HEK293T (cell line): ENCODE measurements at regions not wholly inside any gene's neighbourhood (a gene's known extent, or its start where the extent isn't known, plus 50 kb on each side); places are given as distances from the start of the nearest gene placed in this dataset.

Experiments
- BHLHE40 ChIP-seq: fragments of 450-650 bp; IDR thresholded peaks from 2 replicates; pipeline ENCODE4 v1.6.1; 2016; ENCODE audit warnings: mild to moderate bottlenecking, moderate library complexity, borderline replicate concordance
- CTBP1 ChIP-seq: fragments of 450-650 bp; IDR thresholded peaks from 2 replicates; pipeline ENCODE4 v1.6.1; 2016; ENCODE audit warnings: borderline replicate concordance
- FOXK2 ChIP-seq: fragments of 450-650 bp; IDR thresholded peaks from 2 replicates; pipeline ENCODE4 v1.6.1; 2016; ENCODE audit warnings: mild to moderate bottlenecking
- TF ChIP-seq, protein P1 (sequence below): fragments of 450-650 bp; IDR thresholded peaks from 2 replicates; pipeline ENCODE4 v1.6.1; 2016

DNA sequence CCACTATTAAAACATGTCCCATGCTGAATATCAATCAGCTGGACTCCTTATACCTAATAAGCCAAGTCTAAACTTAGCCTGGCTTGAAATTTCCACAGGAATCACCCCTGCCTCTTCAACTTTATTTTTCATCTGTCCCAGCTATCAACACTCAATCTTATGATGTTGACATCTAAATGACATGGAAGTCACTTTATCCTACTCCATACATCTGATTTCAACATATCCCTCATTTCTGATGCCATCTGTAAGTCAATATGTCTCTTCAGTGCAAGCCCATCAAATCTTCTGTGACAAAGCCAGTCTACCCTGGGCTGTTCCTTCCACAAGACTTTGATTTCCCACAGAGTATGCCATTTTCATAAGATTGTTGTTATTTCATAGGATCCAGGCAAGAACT, 143.6 kb upstream of the SEMA6D start:
- TF ChIP-seq FOXK2 (no peak), CTBP1 (no peak), BHLHE40 (no peak)
- TF ChIP-seq, protein P1, sequence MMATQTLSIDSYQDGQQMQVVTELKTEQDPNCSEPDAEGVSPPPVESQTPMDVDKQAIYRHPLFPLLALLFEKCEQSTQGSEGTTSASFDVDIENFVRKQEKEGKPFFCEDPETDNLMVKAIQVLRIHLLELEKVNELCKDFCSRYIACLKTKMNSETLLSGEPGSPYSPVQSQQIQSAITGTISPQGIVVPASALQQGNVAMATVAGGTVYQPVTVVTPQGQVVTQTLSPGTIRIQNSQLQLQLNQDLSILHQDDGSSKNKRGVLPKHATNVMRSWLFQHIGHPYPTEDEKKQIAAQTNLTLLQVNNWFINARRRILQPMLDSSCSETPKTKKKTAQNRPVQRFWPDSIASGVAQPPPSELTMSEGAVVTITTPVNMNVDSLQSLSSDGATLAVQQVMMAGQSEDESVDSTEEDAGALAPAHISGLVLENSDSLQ, result no peak
